Sigmoid colon (tissue), 6 donors: ENCODE measurements at regions not wholly inside any gene's neighbourhood (a gene's known extent, or its start where the extent isn't known, plus 50 kb on each side); places are given as distances from the start of the nearest gene placed in this dataset.

ENCODE experiments used
- DNase-seq: peaks from one replicate; pipeline ENCODE4 v3.0.0-alpha.2; 2019
- H3K27ac ChIP-seq, 4 donors: fragments of 200-600 bp; sonication (generic); one replicate each; pipeline ENCODE4 v1.5.1; 2016 to 2019; ENCODE audit warnings: mild to moderate bottlenecking in 1 of 4
- H3K27me3 ChIP-seq, 3 donors: fragments of 200-600 bp; sonication (generic); one replicate each; pipeline ENCODE4 v1.5.1; 2019; ENCODE audit warnings: mild to moderate bottlenecking in 1 of 3
- H3K36me3 ChIP-seq, 4 donors: fragments of 200-600 bp; sonication (generic); one replicate each; pipeline ENCODE4 v1.5.1; 2016 to 2019
- H3K4me1 ChIP-seq, 4 donors: fragments of 200-600 bp; sonication (generic); one replicate each; pipeline ENCODE4 v1.5.1; 2017 to 2019
- H3K4me3 ChIP-seq, 4 donors: fragments of 200-600 bp; sonication (generic); one replicate each; pipeline ENCODE4 v1.5.1; 2017 to 2019; ENCODE audit warnings: mild to moderate bottlenecking in 2 of 4, moderate library complexity in 1 of 4
- H3K9me3 ChIP-seq, 4 donors: fragments of 200-600 bp in 3 of 4; sonication (generic) in 3 of 4; one replicate each; pipeline versions ENCODE4 v1.5.1 to v1.6.1; 2013 to 2019
- EP300 ChIP-seq, 4 donors: sonication (generic); formaldehyde crosslinking; IDR thresholded peaks; one replicate each; pipeline ENCODE4 v1.6.1; 2017; ENCODE audit warnings: antibody characterized with exemption in 4 of 4
- POLR2A ChIP-seq, 2 donors: fragments of 450-650 bp; IDR thresholded peaks; one replicate each; pipeline ENCODE4 v1.6.1; 2016; ENCODE audit warnings: antibody characterized with exemption in 2 of 2, mild to moderate bottlenecking in 2 of 2, moderate library complexity in 2 of 2
- POLR2AphosphoS5 ChIP-seq, 4 donors: sonication (generic); formaldehyde crosslinking; IDR thresholded peaks; one replicate each; pipeline ENCODE4 v1.6.1; 2017; ENCODE audit warnings: antibody characterized with exemption in 4 of 4
- whole genome bisulfite sequencing, 2 donors: extraction: QIAGEN DNeasy Blood & Tissue Kit; methylation state at CpG; one replicate each; pipeline ENCODE4 v1.1.7; 2013; 5-methylcytosine and 5-hydroxymethylcytosine counted together
- intact Hi-C: fragments of 100-400 bp; cut with DNase I; formaldehyde crosslinking; loops from one replicate; pipeline ENCODE4 v1.15.1; 2023
- TF ChIP-seq, protein P1 (sequence below), 4 experiments: fragments of 450-650 bp in 3 of 4; fragments of 200-600 bp in 1 of 4; IDR thresholded peaks; one replicate each; pipeline ENCODE4 v1.5.1; 2016 to 2019; ENCODE audit warnings: antibody characterized with exemption in 4 of 4, mild to moderate bottlenecking in 3 of 4, moderate library complexity in 2 of 4
- donor health status: healthy with polysubstance abuse.
- donor health status: healthy.

DNA sequence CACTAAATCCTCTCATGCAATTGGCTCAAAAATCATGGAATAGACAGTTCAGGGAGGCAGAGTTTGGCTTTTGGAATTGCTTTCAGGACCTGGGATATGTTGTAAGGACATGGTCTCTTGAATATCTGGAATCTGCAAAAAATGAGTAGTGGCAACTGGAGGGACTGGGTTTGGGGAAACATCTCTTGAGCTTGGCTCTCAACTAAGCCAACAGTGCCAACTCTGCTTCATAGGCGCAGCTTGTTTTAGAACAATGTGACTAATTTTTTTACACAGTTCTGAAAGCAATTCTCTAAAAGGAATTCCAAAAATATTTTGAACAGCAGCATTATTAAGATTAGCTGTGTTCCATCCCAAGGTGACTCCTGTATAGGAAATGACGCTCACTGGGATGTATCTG, 121.5 kb upstream of the DPP6 start:
- DNase-seq: no peak
- Histone ChIP-seq H3K4me3 (no peak overlapping the region), H3K9me3 (peaks cover 0 to 3% (median 0%) of the 10 kb centered on the region in 4 donors), H3K4me1 (peaks cover 0 to 14% (median 6%) of the 10 kb centered on the region in 4 donors), H3K36me3 (no peaks in the 10 kb centered on the region), H3K27me3 (no peaks in the 10 kb centered on the region), H3K27ac (no peak overlapping the region)
- TF ChIP-seq POLR2AphosphoS5 (IDR thresholded peaks at IDR 0.05): no peak
- TF ChIP-seq EP300 (IDR thresholded peaks at IDR 0.05): no peak
- TF ChIP-seq POLR2A (IDR thresholded peaks at IDR 0.05): no peak
- TF ChIP-seq, protein P1, sequence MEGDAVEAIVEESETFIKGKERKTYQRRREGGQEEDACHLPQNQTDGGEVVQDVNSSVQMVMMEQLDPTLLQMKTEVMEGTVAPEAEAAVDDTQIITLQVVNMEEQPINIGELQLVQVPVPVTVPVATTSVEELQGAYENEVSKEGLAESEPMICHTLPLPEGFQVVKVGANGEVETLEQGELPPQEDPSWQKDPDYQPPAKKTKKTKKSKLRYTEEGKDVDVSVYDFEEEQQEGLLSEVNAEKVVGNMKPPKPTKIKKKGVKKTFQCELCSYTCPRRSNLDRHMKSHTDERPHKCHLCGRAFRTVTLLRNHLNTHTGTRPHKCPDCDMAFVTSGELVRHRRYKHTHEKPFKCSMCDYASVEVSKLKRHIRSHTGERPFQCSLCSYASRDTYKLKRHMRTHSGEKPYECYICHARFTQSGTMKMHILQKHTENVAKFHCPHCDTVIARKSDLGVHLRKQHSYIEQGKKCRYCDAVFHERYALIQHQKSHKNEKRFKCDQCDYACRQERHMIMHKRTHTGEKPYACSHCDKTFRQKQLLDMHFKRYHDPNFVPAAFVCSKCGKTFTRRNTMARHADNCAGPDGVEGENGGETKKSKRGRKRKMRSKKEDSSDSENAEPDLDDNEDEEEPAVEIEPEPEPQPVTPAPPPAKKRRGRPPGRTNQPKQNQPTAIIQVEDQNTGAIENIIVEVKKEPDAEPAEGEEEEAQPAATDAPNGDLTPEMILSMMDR (IDR thresholded peaks at IDR 0.05): no peak
- 80 to 85% methylated on average over 2 of the region's 2 CpGs for WGBS, 2 donors
- intact Hi-C loops: no loop called here

- Histone ChIP-seq H3K27me3 (no peaks in the 10 kb centered on the region), H3K27ac (no peak overlapping the region), H3K4me1 (peaks cover 0 to 14% (median 6%) of the 10 kb centered on the region in 4 donors), H3K9me3 (peaks cover 0 to 3% (median 0%) of the 10 kb centered on the region in 4 donors), H3K36me3 (no peaks in the 10 kb centered on the region), H3K4me3 (no peak overlapping the region)
- intact Hi-C loops: no loop called here
- DNase-seq: no peak
- no peak for TF ChIP-seq POLR2AphosphoS5 (IDR thresholded peaks at IDR 0.05)
- TF ChIP-seq EP300 (IDR thresholded peaks at IDR 0.05): no peak
- TF ChIP-seq, protein P1 (IDR thresholded peaks at IDR 0.05): no peak
- TF ChIP-seq POLR2A (IDR thresholded peaks at IDR 0.05): no peak
- WGBS, 2 donors: 82 to 83% methylated on average over 5 of the region's 5 CpGs
Observed at GRCh38 chr7:153934048-153934447, 118.2 kb upstream of the DPP6 start.

- intact Hi-C loops: no loop called here
- Histone ChIP-seq H3K9me3 (peaks cover 0 to 3% (median 0%) of the 10 kb centered on the region in 4 donors), H3K27me3 (no peaks in the 10 kb centered on the region), H3K27ac (no peak overlapping the region), H3K36me3 (no peaks in the 10 kb centered on the region), H3K4me1 (peaks cover 0 to 14% (median 6%) of the 10 kb centered on the region in 4 donors), H3K4me3 (no peak overlapping the region)
- no peak for DNase-seq
- TF ChIP-seq, protein P1 (IDR thresholded peaks at IDR 0.05): no peak
- TF ChIP-seq POLR2AphosphoS5 (IDR thresholded peaks at IDR 0.05) (no peak), EP300 (IDR thresholded peaks at IDR 0.05) (no peak), POLR2A (IDR thresholded peaks at IDR 0.05) (no peak)
- WGBS, 2 donors: 69 to 73% methylated on average over 10 of the region's 10 CpGs
Observed at GRCh38 chr7:153934629-153935028, 117.6 kb upstream of the DPP6 start.

- Histone ChIP-seq H3K36me3 (no peaks in the 10 kb centered on the region), H3K4me3 (no peak overlapping the region), H3K9me3 (peaks cover 0 to 3% (median 0%) of the 10 kb centered on the region in 4 donors), H3K27me3 (no peaks in the 10 kb centered on the region), H3K4me1 (peaks cover 0 to 14% (median 6%) of the 10 kb centered on the region in 4 donors), H3K27ac (no peak overlapping the region)
- intact Hi-C loops: no loop called here
- no peak for TF ChIP-seq POLR2A (IDR thresholded peaks at IDR 0.05)
- no peak for DNase-seq
- WGBS, 2 donors: 82 to 85% methylated on average over 13 of the region's 13 CpGs
Observed at GRCh38 chr7:153935095-153935494, 117.1 kb upstream of the DPP6 start.

- H3K4me3 ChIP-seq: no peak overlapping the region
- intact Hi-C loops: no loop called here
- H3K27me3 ChIP-seq: no peaks in the 10 kb centered on the region
- no peak for DNase-seq
- peaks cover 0 to 19% (median 10%) of the 10 kb centered on the region in 4 donors for H3K4me1 ChIP-seq
- 90 to 91% methylated on average over 8 of the region's 8 CpGs for WGBS, 2 donors
- H3K27ac ChIP-seq: no peak overlapping the region
- TF ChIP-seq POLR2A (IDR thresholded peaks at IDR 0.05) (no peak), EP300 (IDR thresholded peaks at IDR 0.05) (no peak), POLR2AphosphoS5 (IDR thresholded peaks at IDR 0.05) (no peak)
- TF ChIP-seq, protein P1 (IDR thresholded peaks at IDR 0.05): no peak
- H3K36me3 ChIP-seq: no peaks in the 10 kb centered on the region
- no peaks in the 10 kb centered on the region for H3K9me3 ChIP-seq
Observed at GRCh38 chr7:153938451-153938850, 113.7 kb upstream of the DPP6 start.
